Large intestine (tissue), 3 donors: ENCODE measurements at regions not wholly inside any gene's neighbourhood (a gene's known extent, or its start where the extent isn't known, plus 50 kb on each side); places are given as distances from the start of the nearest gene placed in this dataset.

ENCODE experiments used
- DNase-seq, 2 donors: peaks; one replicate each; pipeline versions ENCODE4 v3.0.0 to v3.0.0-alpha.2; 2013
- H3K27ac ChIP-seq: one replicate; pipeline ENCODE4 v1.5.1; 2013; ENCODE audit warnings: low read length
- H3K27me3 ChIP-seq: 2 replicates; pipeline ENCODE4 v1.6.1; 2013; ENCODE audit warnings: low read length; ENCODE audit not compliant: control insufficient read depth, insufficient read depth
- H3K36me3 ChIP-seq: 2 replicates; pipeline ENCODE4 v1.6.1; 2013; ENCODE audit warnings: low read length; ENCODE audit not compliant: control insufficient read depth, insufficient read depth
- H3K4me1 ChIP-seq: one replicate; pipeline ENCODE4 v1.6.1; 2013; ENCODE audit warnings: low read length; ENCODE audit not compliant: control insufficient read depth, insufficient read depth
- H3K4me3 ChIP-seq: one replicate; pipeline ENCODE4 v1.5.1; 2013; ENCODE audit warnings: low read length
- H3K9me3 ChIP-seq: one replicate; pipeline ENCODE4 v1.6.1; 2013; ENCODE audit warnings: mild to moderate bottlenecking, low read depth, low read length, moderate library complexity; ENCODE audit not compliant: control insufficient read depth
- whole genome bisulfite sequencing: methylation state at CpG from one replicate; pipeline ENCODE4 v1.1.5; 2013; ENCODE audit warnings: low lambda C conversion rate; ENCODE audit not compliant: insufficient coverage; 5-methylcytosine and 5-hydroxymethylcytosine counted together

DNA sequence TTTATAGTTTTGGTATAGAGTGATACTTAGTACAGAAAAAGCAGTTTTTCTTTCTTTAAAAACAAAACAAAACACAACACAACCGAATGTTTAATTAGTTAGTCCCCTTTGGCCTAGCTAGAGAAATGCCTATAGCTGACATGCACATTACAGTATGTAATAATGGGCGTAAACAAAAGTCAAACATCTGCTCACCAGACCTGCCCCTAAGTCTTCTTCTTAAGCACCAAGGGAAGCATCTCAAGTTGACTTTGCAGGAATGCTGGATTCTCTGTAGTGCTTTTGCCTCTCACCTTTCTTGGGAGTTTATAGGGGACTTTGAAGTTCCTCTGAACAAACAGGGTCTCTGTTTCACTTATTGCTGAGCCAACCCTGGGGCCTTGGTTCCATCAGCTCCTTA is 143.7 kb downstream of the TM2D1 start:
- Histone ChIP-seq H3K9me3 (no peaks in the 10 kb centered on the region), H3K27me3 (no peaks in the 10 kb centered on the region), H3K4me3 (no peak overlapping the region), H3K36me3 (no peaks in the 10 kb centered on the region), H3K27ac (no peak overlapping the region), H3K4me1 (no peaks in the 10 kb centered on the region)
- no peak for DNase-seq
- WGBS: no CpG with 5 or more reads among the region's 2 CpGs

DNA sequence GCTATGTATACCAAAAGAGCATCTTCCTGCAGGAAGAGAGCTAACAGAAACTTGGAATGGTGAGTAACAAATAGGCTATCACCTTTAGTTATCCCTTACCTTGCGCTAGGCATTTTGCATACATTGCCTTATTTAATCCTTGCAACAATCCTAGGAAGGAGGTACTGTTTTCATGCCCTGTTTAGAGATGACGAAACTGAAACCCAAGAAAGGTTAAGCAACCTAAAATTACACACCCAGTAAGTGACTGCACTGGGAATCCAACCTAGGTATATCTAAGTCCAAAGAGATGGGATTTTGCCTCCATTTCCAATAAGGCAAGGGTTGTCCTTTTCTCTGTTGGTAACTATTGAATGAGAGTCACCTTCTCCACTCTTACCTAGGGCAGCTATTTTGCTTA is 144.5 kb downstream of the TM2D1 start:
- Histone ChIP-seq H3K27me3 (no peaks in the 10 kb centered on the region), H3K4me3 (no peak overlapping the region), H3K4me1 (no peaks in the 10 kb centered on the region), H3K9me3 (no peaks in the 10 kb centered on the region), H3K36me3 (no peaks in the 10 kb centered on the region), H3K27ac (no peak overlapping the region)
- no peak for DNase-seq
- WGBS: 100% methylated on average over 1 of the region's 2 CpGs

DNA sequence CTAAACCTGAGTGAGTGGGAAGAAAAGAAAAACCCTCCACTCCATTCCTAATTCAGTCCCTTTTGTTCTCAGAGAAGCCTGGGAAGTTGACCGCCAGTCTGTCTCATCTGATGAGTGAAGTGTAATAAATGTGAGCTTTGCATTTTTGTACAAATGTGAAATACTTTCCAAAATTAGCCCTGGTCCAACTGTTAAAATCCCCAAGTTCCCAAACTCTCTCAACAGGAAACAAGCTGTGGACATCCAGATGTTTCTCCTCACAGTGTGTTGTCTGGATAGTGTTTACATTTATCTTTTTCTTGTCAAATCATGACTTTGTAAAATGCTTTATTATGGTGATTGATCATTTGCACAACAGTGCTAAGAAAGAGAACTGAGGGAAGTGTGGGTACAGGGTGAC is 145.1 kb downstream of the TM2D1 start:
- Histone ChIP-seq H3K9me3 (no peaks in the 10 kb centered on the region), H3K27me3 (no peaks in the 10 kb centered on the region), H3K4me1 (no peaks in the 10 kb centered on the region), H3K4me3 (no peak overlapping the region), H3K27ac (no peak overlapping the region), H3K36me3 (no peaks in the 10 kb centered on the region)
- DNase-seq: no peak
- no CpG with 5 or more reads among the region's 1 CpG for WGBS

DNA sequence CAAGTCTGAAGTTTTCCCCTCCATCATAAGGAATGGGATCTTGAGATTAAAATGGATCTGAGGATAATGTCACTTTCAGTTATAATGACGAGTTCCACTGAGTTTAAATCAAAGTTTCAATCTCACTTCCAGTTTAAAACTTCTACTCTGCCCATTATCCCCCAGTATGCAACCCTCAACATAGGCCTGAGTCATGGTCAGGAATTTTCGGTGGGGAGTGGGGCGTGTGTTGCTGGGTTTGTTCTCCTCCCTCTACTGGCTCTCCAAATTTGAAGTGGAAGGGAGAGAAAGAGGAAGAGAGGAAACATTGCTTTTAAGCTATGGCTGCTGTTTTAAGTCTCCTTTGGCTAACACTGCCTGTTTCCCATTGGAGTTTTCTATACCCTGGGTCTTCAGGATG is 152.9 kb downstream of the TM2D1 start:
- Histone ChIP-seq H3K27me3 (no peaks in the 10 kb centered on the region), H3K4me3 (no peak overlapping the region), H3K36me3 (no peaks in the 10 kb centered on the region), H3K9me3 (no peaks in the 10 kb centered on the region), H3K4me1 (no peaks in the 10 kb centered on the region), H3K27ac (no peak overlapping the region)
- no peak for DNase-seq
- WGBS: no CpG with 5 or more reads among the region's 3 CpGs

DNA sequence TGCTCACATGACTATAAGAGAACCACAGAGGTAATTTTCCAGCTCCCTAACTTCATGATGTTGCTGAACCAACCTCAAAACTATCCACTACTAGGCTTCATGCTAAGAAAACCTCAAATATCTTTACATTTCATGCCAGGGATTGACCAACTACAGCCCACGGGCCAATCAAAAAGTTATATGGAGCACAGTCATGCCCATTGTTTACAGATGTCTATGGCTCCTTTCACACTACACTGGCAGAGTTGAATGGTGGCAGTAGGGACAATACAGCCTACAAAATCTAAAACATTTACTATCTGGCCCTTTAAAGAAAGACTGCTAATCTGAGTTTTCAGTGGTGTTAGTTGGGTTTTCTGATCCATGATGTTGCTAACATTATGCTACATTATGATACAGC is 154.8 kb downstream of the TM2D1 start:
- no peak overlapping the region for H3K4me3 ChIP-seq
- no peaks in the 10 kb centered on the region for H3K4me1 ChIP-seq
- peaks cover 7% of the 10 kb centered on the region for H3K9me3 ChIP-seq
- H3K36me3 ChIP-seq: no peaks in the 10 kb centered on the region
- no peak overlapping the region for H3K27ac ChIP-seq
- no CpG with 5 or more reads among the region's 1 CpG for WGBS
- H3K27me3 ChIP-seq: no peaks in the 10 kb centered on the region
- no peak for DNase-seq

DNA sequence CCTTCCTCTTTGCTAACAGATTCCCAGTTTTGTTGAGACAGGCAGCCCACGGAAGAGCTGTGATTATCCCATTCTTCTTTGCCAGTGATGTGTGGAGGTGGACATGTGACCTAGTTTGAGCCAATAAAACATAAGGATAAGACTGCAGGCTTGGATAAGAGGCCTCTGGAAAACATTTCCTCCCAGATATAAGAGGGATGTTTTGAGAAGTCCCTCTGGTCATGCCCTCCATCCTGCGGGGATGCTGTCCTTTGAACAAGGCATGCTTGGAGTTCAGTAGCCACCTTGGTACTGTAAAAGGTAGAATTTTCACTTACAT is 155.7 kb downstream of the TM2D1 start:
- peaks cover 7% of the 10 kb centered on the region for H3K9me3 ChIP-seq
- DNase-seq: no peak
- H3K4me3 ChIP-seq: no peak overlapping the region
- H3K27ac ChIP-seq: no peak overlapping the region
- H3K36me3 ChIP-seq: no peaks in the 10 kb centered on the region
- no peaks in the 10 kb centered on the region for H3K27me3 ChIP-seq
- WGBS: no CpG with 5 or more reads among the region's 2 CpGs
- no peaks in the 10 kb centered on the region for H3K4me1 ChIP-seq

DNA sequence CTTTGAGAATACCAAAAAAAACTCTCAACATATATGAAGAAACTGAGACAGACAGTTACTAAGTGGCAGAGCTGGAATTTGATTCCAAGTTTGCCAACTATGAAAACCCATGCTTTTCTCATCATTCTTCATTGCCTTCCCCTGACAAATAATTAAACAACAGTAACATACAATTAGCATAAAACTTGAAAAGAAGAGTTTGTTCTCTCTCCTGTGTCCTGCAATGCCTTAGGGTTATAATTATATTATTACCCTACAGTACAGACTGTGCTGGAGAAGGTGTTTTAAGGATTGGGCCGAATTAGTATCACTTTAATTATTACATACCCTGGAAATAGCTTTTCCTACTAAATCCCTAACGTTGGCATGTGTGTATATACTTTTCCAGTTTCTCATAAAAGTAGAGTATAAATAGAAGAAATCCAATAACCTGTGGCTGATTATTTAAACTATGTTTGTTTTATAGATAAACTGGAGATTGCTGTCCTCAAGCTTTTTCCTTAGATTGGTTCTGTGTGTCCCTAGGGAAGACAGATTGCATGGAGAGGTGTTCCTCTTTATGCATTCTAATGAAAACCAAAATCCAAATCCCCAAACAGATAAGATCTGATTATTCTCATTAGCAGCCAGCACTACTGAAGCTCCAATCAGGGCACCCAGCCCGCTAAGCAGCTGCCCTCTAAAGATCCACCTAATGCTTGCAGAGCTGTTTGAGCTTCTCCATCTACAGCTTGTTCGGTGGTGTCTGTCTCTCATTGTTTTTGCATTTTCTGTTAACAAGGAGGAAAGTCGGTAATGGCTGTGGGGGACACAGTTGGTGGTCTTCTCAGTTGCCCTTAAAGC is 156.3 kb downstream of the TM2D1 start:
- Histone ChIP-seq H3K36me3 (no peaks in the 10 kb centered on the region), H3K27me3 (no peaks in the 10 kb centered on the region), H3K4me1 (no peaks in the 10 kb centered on the region), H3K27ac (no peak overlapping the region), H3K4me3 (no peak overlapping the region), H3K9me3 (peaks cover 7% of the 10 kb centered on the region)
- DNase-seq: no peak
- WGBS: no CpG with 5 or more reads among the region's 5 CpGs

DNA sequence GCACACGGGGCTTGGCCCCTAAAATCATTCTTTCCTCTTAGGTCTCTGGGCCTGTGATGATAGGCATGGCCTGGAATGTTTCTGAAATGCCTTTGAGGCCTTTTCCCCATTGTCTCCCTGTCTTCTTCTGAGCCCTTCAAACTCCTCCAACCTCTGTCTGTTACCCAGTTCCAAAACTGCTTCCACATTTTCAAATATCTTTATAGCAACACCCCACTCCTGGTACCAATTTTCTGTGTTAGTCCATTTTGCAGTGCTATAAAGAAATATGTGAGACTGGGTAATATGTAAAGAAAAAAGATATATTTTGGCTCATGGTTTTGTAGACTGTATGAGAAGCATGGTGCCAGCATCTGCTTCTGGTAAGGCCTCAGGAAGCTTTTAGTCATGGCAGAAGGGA is 158.8 kb downstream of the TM2D1 start:
- WGBS: no CpG with 5 or more reads among the region's 1 CpG
- Histone ChIP-seq H3K9me3 (peaks cover 7% of the 10 kb centered on the region), H3K4me3 (no peak overlapping the region), H3K4me1 (no peaks in the 10 kb centered on the region), H3K36me3 (no peaks in the 10 kb centered on the region), H3K27me3 (no peaks in the 10 kb centered on the region), H3K27ac (no peak overlapping the region)
- no peak for DNase-seq

DNA sequence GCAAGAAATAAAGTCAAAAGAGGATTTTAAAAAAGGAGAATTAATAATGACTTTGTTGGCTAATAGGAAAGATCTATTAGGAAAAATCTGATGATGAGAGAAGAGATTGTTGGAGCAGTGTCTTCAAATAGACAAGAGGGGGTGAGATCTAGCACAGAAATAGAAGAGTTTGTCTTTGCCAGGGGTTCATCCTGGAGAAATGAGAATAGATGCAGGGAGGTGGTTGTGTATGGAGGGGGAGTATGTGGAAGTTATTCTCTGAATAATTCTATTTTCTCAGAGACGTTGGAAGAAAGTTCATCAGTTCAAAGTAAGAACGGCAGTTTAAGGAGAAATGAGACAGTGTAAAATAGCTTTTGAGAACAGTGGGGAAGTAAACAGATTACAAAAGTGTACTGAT is 161.3 kb downstream of the TM2D1 start:
- H3K4me3 ChIP-seq: no peak overlapping the region
- no peak overlapping the region for H3K27ac ChIP-seq
- WGBS: 91% methylated on average over 2 of the region's 2 CpGs
- no peak for DNase-seq
- no peaks in the 10 kb centered on the region for H3K4me1 ChIP-seq
- peaks cover 7% of the 10 kb centered on the region for H3K9me3 ChIP-seq
- no peaks in the 10 kb centered on the region for H3K36me3 ChIP-seq
- H3K27me3 ChIP-seq: no peaks in the 10 kb centered on the region

DNA sequence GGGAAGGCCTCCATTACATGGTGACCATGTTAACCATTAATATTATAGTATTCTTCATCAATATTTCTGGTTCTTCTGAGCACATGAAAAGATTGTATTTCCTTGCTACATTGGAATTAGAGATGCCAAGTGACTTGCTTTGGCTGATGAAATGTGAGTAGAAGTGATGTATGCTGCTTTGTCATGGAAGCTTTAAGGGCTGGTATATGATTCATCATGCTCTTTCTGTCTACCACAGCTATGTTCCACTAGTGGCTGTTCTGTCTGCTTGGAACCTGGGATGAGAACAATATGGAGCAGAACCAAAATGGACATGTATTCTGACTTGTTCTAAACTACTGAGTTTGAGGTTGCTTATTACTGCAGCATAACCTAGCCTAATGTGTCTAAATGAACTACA is 163.3 kb downstream of the TM2D1 start:
- DNase-seq: no peak
- Histone ChIP-seq H3K27me3 (no peaks in the 10 kb centered on the region), H3K36me3 (no peaks in the 10 kb centered on the region), H3K27ac (no peak overlapping the region), H3K9me3 (peaks cover 7% of the 10 kb centered on the region), H3K4me1 (no peaks in the 10 kb centered on the region), H3K4me3 (no peak overlapping the region)

DNA sequence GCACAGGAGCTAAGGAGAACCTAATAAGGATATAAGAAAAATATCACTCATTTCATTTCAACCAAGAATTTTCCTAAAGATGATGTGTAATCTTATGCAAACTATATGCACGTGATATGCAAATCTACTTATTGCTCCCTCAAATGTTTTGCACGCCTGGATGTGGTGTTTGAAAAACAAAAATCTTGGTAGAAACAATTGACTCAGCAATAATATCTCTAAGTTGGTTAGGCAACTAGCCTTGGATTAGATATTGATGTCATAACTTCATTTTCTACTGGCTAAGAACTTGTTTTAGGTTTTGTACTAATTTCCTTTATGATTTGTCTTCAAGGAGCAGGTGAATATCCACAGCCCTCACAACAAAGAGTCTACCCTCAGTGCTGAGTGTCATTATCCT is 164.6 kb downstream of the TM2D1 start:
- no peaks in the 10 kb centered on the region for H3K27me3 ChIP-seq
- DNase-seq: no peak
- H3K36me3 ChIP-seq: no peaks in the 10 kb centered on the region
- no peaks in the 10 kb centered on the region for H3K4me1 ChIP-seq
- no peaks in the 10 kb centered on the region for H3K9me3 ChIP-seq
- no peak overlapping the region for H3K27ac ChIP-seq
- no CpG with 5 or more reads among the region's 2 CpGs for WGBS
- no peak overlapping the region for H3K4me3 ChIP-seq
